GM23338 (cell line): ENCODE measurements at regions not wholly inside any gene's neighbourhood (a gene's known extent, or its start where the extent isn't known, plus 50 kb on each side); places are given as distances from the start of the nearest gene placed in this dataset.
"Not testable (repeated sequence)": the region's sequence is repeated elsewhere in the genome, so short reads cannot be mapped to it uniquely, and the experiment has no call there.

Experiments used
- ATAC-seq: fragments of 200-7000 bp; cut with Tn5 transposase; 3 replicates; pipeline ENCODE4 v1.9.1; 2020
- DNase-seq: peaks from one replicate; pipeline ENCODE4 v3.0.0-alpha.2; 2015; ENCODE audit warnings: low spot score
- H2AFZ ChIP-seq: fragments of 200-600 bp; sonication (generic); 2 replicates; pipeline ENCODE4 v1.8.0; 2016; ENCODE audit warnings: antibody characterized with exemption, mild to moderate bottlenecking, moderate library complexity
- H3F3A ChIP-seq: fragments of 200-600 bp; sonication (generic); replicated peaks from 2 replicates; pipeline ENCODE4 v1.8.0; 2017; ENCODE audit warnings: antibody characterized with exemption, mixed run types, low read depth
- H3K27ac ChIP-seq: fragments of 200-600 bp; sonication (generic); 2 replicates; pipeline ENCODE4 v1.6.1; 2016; ENCODE audit warnings: low read depth
- H3K27me3 ChIP-seq: fragments of 200-600 bp; sonication (generic); 2 replicates; pipeline ENCODE4 v1.8.0; 2016; ENCODE audit warnings: mild to moderate bottlenecking, mixed run types, moderate library complexity; ENCODE audit not compliant: insufficient read depth
- H3K36me3 ChIP-seq: fragments of 200-600 bp; sonication (generic); 2 replicates; pipeline ENCODE4 v1.8.0; 2016; ENCODE audit warnings: mild to moderate bottlenecking; ENCODE audit not compliant: insufficient read depth
- H3K4me1 ChIP-seq: fragments of 200-600 bp; sonication (generic); 2 replicates; pipeline ENCODE4 v1.8.0; 2016; ENCODE audit warnings: mild to moderate bottlenecking, moderate library complexity; ENCODE audit not compliant: insufficient read depth
- H3K4me2 ChIP-seq: fragments of 200-600 bp; sonication (generic); 2 replicates; pipeline ENCODE4 v1.7.1; 2017; ENCODE audit warnings: mixed run types
- H3K4me3 ChIP-seq: fragments of 200-600 bp; sonication (generic); 2 replicates; pipeline ENCODE4 v1.6.1; 2016; ENCODE audit warnings: mixed run types
- H3K79me2 ChIP-seq: fragments of 200-600 bp; sonication (generic); replicated peaks from 2 replicates; pipeline ENCODE4 v1.8.0; 2017; ENCODE audit warnings: mild to moderate bottlenecking; ENCODE audit not compliant: insufficient read depth
- H3K9me2 ChIP-seq: fragments of 200-600 bp; sonication (generic); 2 replicates; pipeline ENCODE4 v1.8.0; 2017; ENCODE audit not compliant: insufficient read depth
- H4K20me1 ChIP-seq: fragments of 200-600 bp; sonication (generic); replicated peaks from 2 replicates; pipeline ENCODE4 v1.8.0; 2017; ENCODE audit warnings: mild to moderate bottlenecking; ENCODE audit not compliant: insufficient read depth
- H3K27ac Mint-ChIP-seq: 2 replicates; pipeline ENCODE4 v1.8.0; 2020; ENCODE audit warnings: inconsistent platforms, mild to moderate bottlenecking, moderate library complexity, mixed read lengths
- H3K27me3 Mint-ChIP-seq: 3 replicates; pipeline ENCODE4 v1.8.0; 2022; ENCODE audit warnings: low read depth, mild to moderate bottlenecking, moderate library complexity, mixed read lengths, inconsistent platforms; ENCODE audit not compliant: insufficient read depth, poor library complexity
- H3K36me3 Mint-ChIP-seq: 3 replicates; pipeline ENCODE4 v1.8.0; 2021; ENCODE audit warnings: low read depth, mild to moderate bottlenecking, inconsistent platforms, moderate library complexity, mixed read lengths
- H3K4me1 Mint-ChIP-seq: 3 replicates; pipeline ENCODE4 v1.8.0; 2020; ENCODE audit warnings: mild to moderate bottlenecking, inconsistent platforms, mixed read lengths
- H3K4me3 Mint-ChIP-seq: 3 replicates; pipeline ENCODE4 v1.8.0; 2021; ENCODE audit warnings: moderate library complexity, mild to moderate bottlenecking, inconsistent platforms, mixed read lengths
- H3K9me3 Mint-ChIP-seq: 3 replicates; pipeline ENCODE4 v1.8.0; 2020; ENCODE audit warnings: moderate library complexity, mild to moderate bottlenecking, inconsistent platforms, mixed read lengths
- ETS1 ChIP-seq: IDR thresholded peaks from 2 replicates; pipeline ENCODE4 v1.6.1; 2016; ENCODE audit warnings: antibody characterized with exemption
- EZH2 ChIP-seq: fragments of 200-600 bp; sonication (generic); IDR thresholded peaks from one replicate; pipeline ENCODE4 v1.8.0; 2017; ENCODE audit warnings: antibody characterized with exemption, mild to moderate bottlenecking, low read depth; ENCODE audit not compliant: unreplicated experiment
- EZH2phosphoT487 ChIP-seq: fragments of 200-600 bp; sonication (generic); IDR thresholded peaks from one replicate; pipeline ENCODE4 v1.8.1; 2018; ENCODE audit warnings: antibody characterized with exemption; ENCODE audit not compliant: unreplicated experiment
- JUNB ChIP-seq: IDR thresholded peaks from one replicate; pipeline ENCODE4 v1.6.1; 2016; ENCODE audit warnings: antibody characterized with exemption; ENCODE audit not compliant: unreplicated experiment
- NANOG ChIP-seq: IDR thresholded peaks from 2 replicates; pipeline ENCODE4 v1.6.1; 2016; ENCODE audit warnings: antibody characterized with exemption, borderline replicate concordance
- REST ChIP-seq: IDR thresholded peaks from one replicate; pipeline ENCODE4 v1.6.1; 2018; ENCODE audit warnings: antibody characterized with exemption; ENCODE audit not compliant: unreplicated experiment
- STAT1 ChIP-seq: IDR thresholded peaks from one replicate; pipeline ENCODE4 v1.6.1; 2016; ENCODE audit warnings: antibody characterized with exemption; ENCODE audit not compliant: unreplicated experiment
- ZNF114 ChIP-seq: fragments of 250-450 bp; sonication (Bioruptor Pico); IDR thresholded peaks from 2 replicates; pipeline ENCODE4 v1.5.0; 2020; ENCODE audit warnings: mild to moderate bottlenecking, moderate library complexity
- ZNF331 ChIP-seq: fragments of 250-450 bp; sonication (Bioruptor Pico); IDR thresholded peaks from 2 replicates; pipeline ENCODE4 v1.5.0; 2020; ENCODE audit warnings: low read depth, mild to moderate bottlenecking, moderate library complexity

- Histone ChIP-seq H2AFZ (no peak overlapping the region), H3K9me2 (peaks cover 5% of the 10 kb centered on the region; the same call in 1 of the 2 replicates), H3K4me3 (no peak overlapping the region), H3K36me3 (no peaks in the 10 kb centered on the region), H3K4me1 (no peaks in the 10 kb centered on the region; the same call in 1 of the 2 replicates), H4K20me1 (no peaks in the 10 kb centered on the region), H3K27me3 (no peaks in the 10 kb centered on the region), H3K79me2 (no peaks in the 10 kb centered on the region), H3K4me2 (no peak overlapping the region), H3K27ac (no peak overlapping the region), H3F3A (no peaks in the 10 kb centered on the region)
- TF ChIP-seq JUNB (no peak), ETS1 (no peak)
- H3K27ac Mint-ChIP-seq = no peak overlapping the region
- DNase-seq = no peak
- no peak for ATAC-seq
- no peak overlapping the region for H3K4me3 Mint-ChIP-seq
- H3K27me3 Mint-ChIP-seq = no peaks in the 10 kb centered on the region
- H3K36me3 Mint-ChIP-seq = no peaks in the 10 kb centered on the region
- H3K4me1 Mint-ChIP-seq = peaks cover 6% of the 10 kb centered on the region; the same call in 2 of the 3 replicates
- H3K9me3 Mint-ChIP-seq = no peaks in the 10 kb centered on the region
Observed at GRCh38 chr12:29026419-29026818, 122.7 kb upstream of the FAR2 start.

- not testable (repeated sequence) for H3K4me2 ChIP-seq, H3K27ac Mint-ChIP-seq, H3K9me2 ChIP-seq, H3K27me3 Mint-ChIP-seq, DNase-seq, H3K4me3 Mint-ChIP-seq, H3K36me3 ChIP-seq, H3K9me3 Mint-ChIP-seq, H3K4me3 ChIP-seq, ATAC-seq, H4K20me1 ChIP-seq, H3F3A ChIP-seq, H3K4me1 ChIP-seq, H3K27me3 ChIP-seq, H3K36me3 Mint-ChIP-seq, H3K27ac ChIP-seq, H2AFZ ChIP-seq, H3K79me2 ChIP-seq, H3K4me1 Mint-ChIP-seq
Observed at GRCh38 chr12:29029484-29029883, 119.6 kb upstream of the FAR2 start.

GRCh38 chr12:29030006-29030405 is 119.1 kb upstream of the FAR2 start:
- no peak overlapping the region for H3K4me3 Mint-ChIP-seq
- no peak overlapping the region for H3K27ac ChIP-seq
- H3K27me3 ChIP-seq = no peaks in the 10 kb centered on the region

GRCh38 chr12:29032446-29032845 is 116.6 kb upstream of the FAR2 start:
- H3K79me2 ChIP-seq = no peaks in the 10 kb centered on the region
- Mint-ChIP-seq H3K36me3 (no peaks in the 10 kb centered on the region), H3K27me3 (no peaks in the 10 kb centered on the region), H3K4me1 (no peaks in the 10 kb centered on the region), H3K4me3 (no peak overlapping the region), H3K9me3 (no peaks in the 10 kb centered on the region), H3K27ac (no peak overlapping the region)
- H3K9me2 ChIP-seq = peaks cover 16% of the 10 kb centered on the region; the same call in 1 of the 2 replicates
- H3K36me3 ChIP-seq = no peaks in the 10 kb centered on the region
- H4K20me1 ChIP-seq = no peaks in the 10 kb centered on the region
- ATAC-seq (no peak), DNase-seq (no peak)
- H3K4me2 ChIP-seq = no peak overlapping the region
- no peak overlapping the region for H2AFZ ChIP-seq
- H3K27ac ChIP-seq = no peak overlapping the region
- H3K27me3 ChIP-seq = no peaks in the 10 kb centered on the region
- no peak overlapping the region for H3K4me3 ChIP-seq
- H3F3A ChIP-seq = no peaks in the 10 kb centered on the region
- no peak for TF ChIP-seq JUNB
- no peak for TF ChIP-seq STAT1
- no peak for TF ChIP-seq NANOG
- TF ChIP-seq EZH2phosphoT487 = no peak
- TF ChIP-seq ZNF114 (CRISPR knock-in tag) = no peak
- TF ChIP-seq ZNF331 (CRISPR knock-in tag) = no peak
- no peak for TF ChIP-seq REST
- no peaks in the 10 kb centered on the region for H3K4me1 ChIP-seq

More at GRCh38 chr12:29030006-29030405, 119.1 kb upstream of the FAR2 start:
- no peaks in the 10 kb centered on the region for H3K79me2 ChIP-seq
- Mint-ChIP-seq H3K9me3 (no peaks in the 10 kb centered on the region), H3K27me3 (no peaks in the 10 kb centered on the region), H3K27ac (no peak overlapping the region), H3K36me3 (no peaks in the 10 kb centered on the region), H3K4me1 (no peaks in the 10 kb centered on the region)
- peaks cover 5% of the 10 kb centered on the region; the same call in 1 of the 2 replicates for H3K9me2 ChIP-seq
- no peak for DNase-seq
- no peaks in the 10 kb centered on the region for H3K4me1 ChIP-seq
- H3F3A ChIP-seq = no peaks in the 10 kb centered on the region
- H3K4me2 ChIP-seq = no peak overlapping the region
- ATAC-seq = no peak
- TF ChIP-seq EZH2 (no peak), ZNF331 (CRISPR knock-in tag) (no peak), STAT1 (no peak)
- no peaks in the 10 kb centered on the region for H3K36me3 ChIP-seq
- H3K4me3 ChIP-seq = no peak overlapping the region
- H2AFZ ChIP-seq = no peak overlapping the region
- no peaks in the 10 kb centered on the region for H4K20me1 ChIP-seq
